ENCODE measurements at regions not wholly inside any gene's neighbourhood (a gene's known extent, or its start where the extent isn't known, plus 50 kb on each side); places are given as distances from the start of the nearest gene placed in this dataset.

DNA sequence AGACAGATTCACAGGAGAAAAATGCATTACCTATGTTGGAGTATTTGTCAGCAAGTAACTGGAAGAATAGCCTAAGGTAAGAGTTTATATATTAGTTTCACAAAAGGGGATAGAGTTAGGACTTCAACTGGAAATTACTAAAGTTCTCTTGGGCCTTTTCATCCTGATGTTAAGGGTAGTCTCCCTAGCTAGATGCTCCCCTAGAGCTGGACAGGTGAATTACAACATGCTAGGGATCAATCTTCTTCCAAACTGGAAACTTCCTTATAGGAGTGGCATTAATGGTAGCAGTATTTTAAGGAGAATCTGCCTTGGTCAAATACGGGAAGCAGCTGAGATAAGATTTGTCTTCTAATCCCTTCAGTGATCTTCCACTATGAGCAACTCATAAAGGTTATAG lies 632.8 kb upstream of the RAG2 start:
- TF ChIP-seq, protein P1, sequence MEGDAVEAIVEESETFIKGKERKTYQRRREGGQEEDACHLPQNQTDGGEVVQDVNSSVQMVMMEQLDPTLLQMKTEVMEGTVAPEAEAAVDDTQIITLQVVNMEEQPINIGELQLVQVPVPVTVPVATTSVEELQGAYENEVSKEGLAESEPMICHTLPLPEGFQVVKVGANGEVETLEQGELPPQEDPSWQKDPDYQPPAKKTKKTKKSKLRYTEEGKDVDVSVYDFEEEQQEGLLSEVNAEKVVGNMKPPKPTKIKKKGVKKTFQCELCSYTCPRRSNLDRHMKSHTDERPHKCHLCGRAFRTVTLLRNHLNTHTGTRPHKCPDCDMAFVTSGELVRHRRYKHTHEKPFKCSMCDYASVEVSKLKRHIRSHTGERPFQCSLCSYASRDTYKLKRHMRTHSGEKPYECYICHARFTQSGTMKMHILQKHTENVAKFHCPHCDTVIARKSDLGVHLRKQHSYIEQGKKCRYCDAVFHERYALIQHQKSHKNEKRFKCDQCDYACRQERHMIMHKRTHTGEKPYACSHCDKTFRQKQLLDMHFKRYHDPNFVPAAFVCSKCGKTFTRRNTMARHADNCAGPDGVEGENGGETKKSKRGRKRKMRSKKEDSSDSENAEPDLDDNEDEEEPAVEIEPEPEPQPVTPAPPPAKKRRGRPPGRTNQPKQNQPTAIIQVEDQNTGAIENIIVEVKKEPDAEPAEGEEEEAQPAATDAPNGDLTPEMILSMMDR (IDR thresholded peaks at IDR 0.05; ENCODE audit: extremely low read depth, low read depth, low read length) = no peak
- H3K79me2 ChIP-seq (ENCODE audit: insufficient read depth, low read length) = no peaks in the 10 kb centered on the region
- H3K27me3 ChIP-seq (ENCODE audit: insufficient read depth, low read length) = no peaks in the 10 kb centered on the region
- H3K4me2 ChIP-seq (ENCODE audit: insufficient read depth, low read length) = no peak overlapping the region
- no peak overlapping the region for H3K4me3 ChIP-seq (ENCODE audit: insufficient read depth, low read length)
- no peak overlapping the region for H2AFZ ChIP-seq (ENCODE audit: low read length)
- no peak for DNase-seq (ENCODE audit: insufficient read length, low spot score, missing footprints)
- H3K9me3 ChIP-seq (ENCODE audit: low read depth, low read length) = no peaks in the 10 kb centered on the region
- no peaks in the 10 kb centered on the region for H3K36me3 ChIP-seq (ENCODE audit: insufficient read depth, low read length)
- H4K20me1 ChIP-seq (ENCODE audit: insufficient read depth, low read length) = no peaks in the 10 kb centered on the region
- no peak overlapping the region for H3K27ac ChIP-seq (ENCODE audit: low read depth, low read length)
- H3K4me1 ChIP-seq (ENCODE audit: insufficient read depth, low read length) = no peaks in the 10 kb centered on the region

DNA sequence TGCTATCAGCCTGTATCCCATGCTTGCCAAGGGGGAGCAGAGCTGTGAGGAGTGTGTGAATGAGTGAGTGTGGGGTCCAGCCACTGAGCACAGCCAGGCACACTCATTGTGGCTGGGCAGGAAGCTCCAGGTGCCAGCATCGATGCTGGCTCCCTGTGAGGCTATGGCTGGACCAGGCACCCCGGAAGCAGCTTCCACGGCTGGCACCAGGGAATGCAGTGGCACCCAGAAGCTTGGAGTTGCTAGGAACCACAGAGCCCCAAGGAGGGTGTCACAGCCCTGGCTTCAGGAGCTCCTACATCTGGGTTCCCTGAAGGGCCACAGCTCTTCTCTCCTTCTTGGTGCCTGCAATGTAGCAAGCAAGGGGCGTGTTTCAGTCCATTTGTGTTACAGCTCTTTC lies 625.9 kb upstream of the RAG2 start:
- H4K20me1 ChIP-seq (ENCODE audit: insufficient read depth, low read length) = no peaks in the 10 kb centered on the region
- no peak overlapping the region for H3K27ac ChIP-seq (ENCODE audit: low read depth, low read length)
- no peak overlapping the region for H3K4me3 ChIP-seq (ENCODE audit: insufficient read depth, low read length)
- H3K9me3 ChIP-seq (ENCODE audit: low read depth, low read length) = no peaks in the 10 kb centered on the region
- no peak overlapping the region for H3K4me2 ChIP-seq (ENCODE audit: insufficient read depth, low read length)
- H3K79me2 ChIP-seq (ENCODE audit: insufficient read depth, low read length) = no peaks in the 10 kb centered on the region
- H2AFZ ChIP-seq (ENCODE audit: low read length) = no peak overlapping the region
- no peak for DNase-seq (ENCODE audit: insufficient read length, low spot score, missing footprints)
- TF ChIP-seq, protein P1 (IDR thresholded peaks at IDR 0.05; ENCODE audit: extremely low read depth, low read depth, low read length) = no peak
- no peaks in the 10 kb centered on the region for H3K27me3 ChIP-seq (ENCODE audit: insufficient read depth, low read length)
- no peaks in the 10 kb centered on the region for H3K36me3 ChIP-seq (ENCODE audit: insufficient read depth, low read length)
- no peaks in the 10 kb centered on the region for H3K4me1 ChIP-seq (ENCODE audit: insufficient read depth, low read length)

DNA sequence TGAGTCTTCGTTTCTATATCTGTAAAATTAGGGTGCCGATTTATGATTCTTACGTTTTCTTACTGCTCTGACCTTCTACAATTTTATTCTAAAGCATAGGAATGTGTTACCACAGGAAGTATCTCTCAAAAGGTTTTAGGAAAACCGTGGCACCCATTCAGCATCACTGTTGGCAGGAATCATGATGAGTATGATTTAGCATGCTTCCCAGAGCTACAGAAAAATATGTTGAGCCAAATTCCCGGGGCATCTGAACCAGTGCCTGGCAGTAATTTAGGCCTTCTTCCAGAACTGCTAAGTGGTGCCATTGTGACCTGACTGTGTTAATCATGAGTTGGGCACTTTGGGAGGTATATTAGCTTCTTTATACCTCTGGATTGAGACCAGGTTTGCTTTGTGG lies 605.0 kb upstream of the RAG2 start:
- H3K9me3 ChIP-seq (ENCODE audit: low read depth, low read length) = no peaks in the 10 kb centered on the region
- TF ChIP-seq, protein P1 (IDR thresholded peaks at IDR 0.05; ENCODE audit: extremely low read depth, low read depth, low read length) = no peak
- no peaks in the 10 kb centered on the region for H4K20me1 ChIP-seq (ENCODE audit: insufficient read depth, low read length)
- no peak overlapping the region for H3K27ac ChIP-seq (ENCODE audit: low read depth, low read length)
- no peaks in the 10 kb centered on the region for H3K79me2 ChIP-seq (ENCODE audit: insufficient read depth, low read length)
- no peak overlapping the region for H2AFZ ChIP-seq (ENCODE audit: low read length)
- no peak overlapping the region for H3K4me2 ChIP-seq (ENCODE audit: insufficient read depth, low read length)
- H3K4me3 ChIP-seq (ENCODE audit: insufficient read depth, low read length) = no peak overlapping the region
- DNase-seq (ENCODE audit: insufficient read length, low spot score, missing footprints) = no peak
- no peaks in the 10 kb centered on the region for H3K4me1 ChIP-seq (ENCODE audit: insufficient read depth, low read length)
- no peaks in the 10 kb centered on the region for H3K27me3 ChIP-seq (ENCODE audit: insufficient read depth, low read length)
- H3K36me3 ChIP-seq (ENCODE audit: insufficient read depth, low read length) = no peaks in the 10 kb centered on the region

DNA sequence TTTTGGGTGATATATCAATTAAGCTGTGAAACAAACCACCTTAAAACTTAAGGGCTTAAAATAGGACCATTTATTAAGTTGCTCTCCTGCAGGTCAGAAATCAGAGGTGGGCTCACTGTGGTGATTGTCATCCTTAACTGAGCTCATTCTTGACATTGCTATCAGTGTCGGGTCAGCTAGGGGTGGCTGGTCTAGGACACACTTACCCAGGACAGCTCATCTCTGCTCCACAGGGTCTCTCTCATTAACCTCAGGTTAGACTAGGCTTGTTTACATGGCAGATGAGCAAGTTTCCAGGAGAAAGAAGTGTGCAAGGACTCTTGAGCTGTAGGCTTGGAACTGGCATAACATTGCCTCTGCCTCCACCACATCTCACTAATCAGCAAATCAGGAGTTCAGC lies 601.0 kb upstream of the RAG2 start:
- DNase-seq (ENCODE audit: insufficient read length, low spot score, missing footprints) = no peak
- no peak overlapping the region for H3K4me3 ChIP-seq (ENCODE audit: insufficient read depth, low read length)

More for the DNA sequence above, 601.0 kb upstream of the RAG2 start:
- TF ChIP-seq, protein P1 (IDR thresholded peaks at IDR 0.05; ENCODE audit: extremely low read depth, low read depth, low read length) = no peak
- H3K27ac ChIP-seq (ENCODE audit: low read depth, low read length) = no peak overlapping the region
- H3K4me1 ChIP-seq (ENCODE audit: insufficient read depth, low read length) = no peaks in the 10 kb centered on the region
- H3K36me3 ChIP-seq (ENCODE audit: insufficient read depth, low read length) = no peaks in the 10 kb centered on the region
- no peaks in the 10 kb centered on the region for H3K9me3 ChIP-seq (ENCODE audit: low read depth, low read length)
- no peaks in the 10 kb centered on the region for H3K27me3 ChIP-seq (ENCODE audit: insufficient read depth, low read length)
- no peaks in the 10 kb centered on the region for H4K20me1 ChIP-seq (ENCODE audit: insufficient read depth, low read length)
- no peak overlapping the region for H2AFZ ChIP-seq (ENCODE audit: low read length)
- no peaks in the 10 kb centered on the region for H3K79me2 ChIP-seq (ENCODE audit: insufficient read depth, low read length)
- no peak overlapping the region for H3K4me2 ChIP-seq (ENCODE audit: insufficient read depth, low read length)

Measured in osteoblast (primary cell).